HG03280 (cell line): ENCODE measurements at regions not wholly inside any gene's neighbourhood (a gene's known extent, or its start where the extent isn't known, plus 50 kb on each side); places are given as distances from the start of the nearest gene placed in this dataset.

Source experiments
- ATAC-seq: cut with Tn5 transposase; IDR thresholded peaks from one replicate; pipeline ENCODE4 v1.9.1; 2021; ENCODE audit warnings: mild to moderate bottlenecking, moderate library complexity; ENCODE audit not compliant: unreplicated experiment

GRCh38 chr16:86087011-86087895, 188.3 kb downstream of the IRF8 start:
- no peak for ATAC-seq

DNA sequence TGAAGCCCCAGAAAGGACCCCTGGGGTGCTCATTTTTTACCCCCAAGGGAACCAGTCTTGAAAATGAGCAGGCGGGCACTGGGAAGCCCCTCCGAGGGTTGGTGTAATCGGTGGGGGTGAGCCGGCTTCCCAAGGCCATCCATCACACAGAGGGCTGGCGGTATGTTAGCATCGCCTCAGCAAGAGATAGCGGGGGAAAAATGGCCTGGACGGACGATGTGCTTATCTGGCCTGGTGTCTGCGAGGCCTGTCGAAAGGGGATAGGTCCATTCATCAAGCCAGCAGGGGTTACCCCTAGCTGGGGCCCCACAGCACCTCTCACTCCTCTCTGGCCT, 188.9 kb downstream of the IRF8 start:
- no peak for ATAC-seq

DNA sequence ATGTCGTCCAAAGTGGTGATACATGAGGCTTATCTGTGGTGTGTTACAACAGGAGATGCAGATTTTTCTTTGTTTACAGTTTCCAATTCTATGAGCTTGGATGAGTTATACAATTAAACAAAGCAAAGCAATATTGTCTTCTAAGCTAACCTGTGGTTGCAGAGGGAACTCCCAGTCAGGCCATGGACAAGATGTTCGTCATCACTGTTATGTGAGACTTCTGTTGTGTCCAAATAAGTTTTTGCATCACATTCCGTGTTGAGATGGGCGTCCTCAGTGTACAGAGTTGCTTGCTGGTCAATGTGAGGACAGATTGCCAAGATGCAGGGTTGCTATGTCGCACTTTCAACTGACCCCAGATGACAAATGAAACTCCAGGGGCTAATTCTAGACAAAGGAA, 189.3 kb downstream of the IRF8 start:
- ATAC-seq = no peak

DNA sequence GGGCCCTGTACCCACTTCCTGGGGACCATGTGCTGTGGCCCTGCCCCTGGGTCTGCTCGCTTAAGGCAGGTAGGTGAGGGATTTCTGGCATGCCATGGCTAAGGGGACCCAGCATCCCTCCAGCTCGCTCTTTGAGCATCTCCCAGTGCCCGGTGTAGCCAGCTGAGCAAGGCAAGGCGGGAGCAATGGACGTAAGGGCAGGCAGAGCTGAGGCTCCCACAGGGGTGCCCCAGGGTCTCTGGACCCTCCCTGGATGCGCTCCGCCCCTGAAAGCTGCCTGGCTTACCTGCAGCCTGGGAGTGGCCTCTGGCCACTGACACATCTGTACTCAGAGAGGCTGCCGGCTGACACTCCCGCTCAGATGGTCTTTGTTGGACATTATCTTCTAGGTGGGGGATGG, 189.9 kb downstream of the IRF8 start:
- ATAC-seq = no peak

GRCh38 chr16:86089334-86089900, 190.5 kb downstream of the IRF8 start:
- no peak for ATAC-seq

DNA sequence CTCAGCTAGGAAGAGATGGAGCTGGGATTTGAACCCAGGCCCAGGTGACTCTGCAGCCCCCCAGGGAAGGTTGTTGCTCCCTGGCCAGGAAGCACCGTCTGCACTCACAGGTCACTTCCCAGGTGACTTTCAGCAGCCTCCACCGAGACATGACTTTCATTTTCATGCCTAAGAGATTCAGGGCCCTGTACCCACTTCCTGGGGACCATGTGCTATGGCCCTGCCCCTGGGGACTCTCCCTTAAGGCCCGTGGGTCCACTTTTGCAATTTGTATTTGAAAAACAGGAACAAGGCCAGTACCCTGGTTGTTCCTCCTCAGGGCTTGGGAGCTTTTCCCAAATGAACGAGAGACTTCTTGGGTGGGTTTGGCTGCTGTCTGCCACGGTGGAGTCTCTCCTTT, 191.0 kb downstream of the IRF8 start:
- no peak for ATAC-seq

DNA sequence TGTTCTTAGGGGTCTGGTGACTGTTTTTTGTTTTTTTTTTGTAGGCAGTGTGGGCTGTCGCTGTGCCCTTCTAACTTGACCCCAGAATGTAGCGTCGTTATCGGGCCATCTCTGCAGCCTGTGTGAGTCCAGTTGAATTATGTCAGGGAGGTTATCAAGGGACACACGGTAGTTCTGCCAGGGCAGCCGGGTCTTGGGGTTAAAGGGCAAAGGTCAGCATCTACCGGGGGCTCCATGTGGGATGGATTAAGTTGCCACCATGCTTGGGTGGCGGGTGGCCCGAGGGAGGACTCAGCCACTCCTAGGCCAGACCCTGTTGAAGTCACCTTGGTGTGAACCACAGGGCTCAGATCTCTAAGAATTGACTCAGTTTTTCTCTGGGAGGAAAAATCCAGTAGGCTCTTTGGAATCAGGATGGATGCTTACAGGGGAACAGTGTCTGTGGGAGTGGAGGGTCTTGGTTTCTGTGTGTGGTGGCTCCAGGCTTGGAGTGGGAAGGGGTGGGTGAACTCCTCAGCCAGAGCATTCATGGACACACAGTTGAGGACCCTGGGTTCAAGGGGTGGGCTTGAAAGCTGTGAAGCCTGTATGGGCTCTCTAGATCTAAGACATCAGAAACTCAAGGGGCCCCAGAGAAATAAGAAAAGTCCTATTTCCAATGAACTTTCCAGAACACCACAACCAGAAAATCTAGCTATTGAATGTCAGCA, 191.7 kb downstream of the IRF8 start:
- ATAC-seq = no peak

GRCh38 chr16:86091976-86092375, 193.0 kb downstream of the IRF8 start:
- ATAC-seq = no peak

- no peak for ATAC-seq
These were observed 193.9 kb downstream of the IRF8 start for GRCh38 chr16:86092586-86093480.

DNA sequence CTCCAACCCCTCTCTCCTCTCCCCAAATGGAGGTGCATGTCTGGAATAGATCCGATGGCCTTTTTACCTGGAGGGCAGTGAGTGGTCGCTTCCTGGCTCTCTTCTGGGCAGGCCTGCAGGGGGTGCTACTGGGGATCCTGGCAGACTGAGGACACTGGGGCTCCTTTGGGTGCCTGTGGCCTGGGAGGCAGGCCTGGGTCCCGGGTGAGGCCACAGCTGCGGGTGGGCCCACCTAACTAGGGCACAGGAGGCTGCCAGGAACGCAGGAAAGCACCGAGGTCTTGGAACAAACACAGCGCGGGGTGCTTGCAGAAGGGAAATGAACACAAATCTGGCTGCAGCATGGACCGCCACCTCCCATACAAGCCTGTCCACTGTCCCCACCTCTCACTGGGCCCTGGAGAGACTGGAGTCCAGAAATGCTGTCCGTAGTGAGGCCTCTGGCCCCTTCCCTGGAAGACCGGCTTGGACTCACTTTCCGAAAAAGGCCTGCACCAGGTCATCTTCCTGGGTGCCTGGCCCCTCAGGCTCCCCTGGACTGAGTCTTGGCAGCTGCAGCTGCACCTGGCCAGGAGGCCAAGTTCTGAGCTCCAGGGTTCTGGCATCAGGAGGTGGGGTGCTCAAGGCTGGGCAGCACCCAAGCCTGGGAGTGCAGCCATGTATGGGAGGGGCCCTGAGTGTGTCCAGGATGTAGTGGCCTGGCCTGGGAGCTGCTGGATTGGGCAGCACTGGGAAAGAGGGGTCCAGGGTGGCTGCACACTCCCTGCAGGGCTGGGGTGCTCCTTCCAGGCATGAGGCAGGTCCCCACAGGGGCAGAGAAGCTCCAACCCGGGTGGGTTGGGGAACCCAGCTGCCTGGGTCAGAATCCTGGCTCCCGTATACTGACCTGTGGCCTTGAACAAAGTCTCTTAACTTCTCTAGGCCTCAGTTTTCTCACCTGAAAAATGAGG, 195.1 kb downstream of the IRF8 start:
- ATAC-seq = no peak

GRCh38 chr16:86095131-86095752, 196.3 kb downstream of the IRF8 start:
- no peak for ATAC-seq

GRCh38 chr16:86095906-86096485, 197.0 kb downstream of the IRF8 start:
- no peak for ATAC-seq

DNA sequence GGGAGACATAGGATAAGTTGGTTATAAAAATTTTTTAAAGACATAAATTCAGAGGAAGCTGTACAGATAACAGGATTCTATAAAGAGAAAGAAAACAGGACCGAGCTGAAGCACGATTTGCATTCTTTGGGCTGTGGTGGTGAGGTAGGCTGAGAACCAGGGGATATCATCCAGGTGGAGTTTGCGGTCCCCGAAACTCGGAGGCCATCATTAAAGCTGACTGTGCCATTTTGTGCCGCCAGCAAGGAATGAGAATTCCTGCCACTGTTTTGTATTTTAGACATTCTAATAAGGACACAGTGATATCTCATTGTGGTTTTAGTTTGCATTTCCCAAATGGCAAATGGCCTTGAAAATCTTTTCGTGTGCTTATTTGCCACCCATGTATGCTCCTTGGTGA, 197.9 kb downstream of the IRF8 start:
- ATAC-seq = no peak

GRCh38 chr16:86099326-86099725, 200.4 kb downstream of the IRF8 start:
- ATAC-seq = no peak

- ATAC-seq = no peak
These were observed 201.5 kb downstream of the IRF8 start for GRCh38 chr16:86100205-86101136.

GRCh38 chr16:86101137-86101896, 202.4 kb downstream of the IRF8 start:
- ATAC-seq = no peak

GRCh38 chr16:86101897-86102157, 202.9 kb downstream of the IRF8 start:
- no peak for ATAC-seq

GRCh38 chr16:86103320-86103719, 204.4 kb downstream of the IRF8 start:
- no peak for ATAC-seq
